Anterior cingulate cortex (tissue), 58 donors: ENCODE measurements at regions not wholly inside any gene's neighbourhood (a gene's known extent, or its start where the extent isn't known, plus 50 kb on each side); places are given as distances from the start of the nearest gene placed in this dataset.

ENCODE experiments used
- DNase-seq, 58 donors: peaks; one replicate each; lab custom pipeline; 2025; lab: John Stamatoyannopoulos, UW

DNA sequence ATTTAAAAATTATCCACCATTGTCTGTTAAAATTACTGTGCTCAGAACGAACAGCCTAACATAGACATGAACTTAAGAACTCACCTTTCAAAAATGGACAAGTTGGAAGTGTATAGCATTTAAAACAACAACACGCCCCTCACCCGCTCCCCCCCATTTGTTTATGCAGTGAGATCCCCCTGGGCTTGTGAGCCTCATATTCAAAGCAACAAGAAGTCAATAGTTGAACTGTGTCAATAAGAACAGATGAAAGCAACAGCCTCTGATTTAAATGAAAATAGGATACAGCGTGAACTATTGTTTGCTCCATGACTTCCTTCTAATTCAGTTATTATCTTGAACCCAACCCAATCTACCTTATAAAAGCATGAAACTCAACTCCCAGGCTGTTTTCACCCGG is 314.2 kb downstream of the BLID start:
- no peak for DNase-seq

DNA sequence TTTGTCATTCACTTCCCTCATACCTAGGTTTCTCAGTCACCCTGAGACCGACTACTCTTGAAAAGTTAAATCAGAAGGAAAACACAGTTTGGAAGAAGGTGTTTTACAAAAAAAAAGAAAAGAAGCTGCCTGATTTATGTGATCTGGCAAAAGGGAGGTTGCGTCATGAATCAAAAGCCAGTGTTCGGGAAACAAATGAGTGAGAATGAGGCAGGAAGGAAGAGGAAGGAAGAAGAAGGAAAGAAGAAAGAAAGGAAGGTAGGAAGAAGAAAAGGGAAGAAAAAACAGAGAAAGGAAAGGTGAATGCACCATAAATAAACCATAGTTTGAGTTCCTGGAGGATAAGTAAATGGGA is 314.6 kb downstream of the BLID start:
- no peak for DNase-seq

DNA sequence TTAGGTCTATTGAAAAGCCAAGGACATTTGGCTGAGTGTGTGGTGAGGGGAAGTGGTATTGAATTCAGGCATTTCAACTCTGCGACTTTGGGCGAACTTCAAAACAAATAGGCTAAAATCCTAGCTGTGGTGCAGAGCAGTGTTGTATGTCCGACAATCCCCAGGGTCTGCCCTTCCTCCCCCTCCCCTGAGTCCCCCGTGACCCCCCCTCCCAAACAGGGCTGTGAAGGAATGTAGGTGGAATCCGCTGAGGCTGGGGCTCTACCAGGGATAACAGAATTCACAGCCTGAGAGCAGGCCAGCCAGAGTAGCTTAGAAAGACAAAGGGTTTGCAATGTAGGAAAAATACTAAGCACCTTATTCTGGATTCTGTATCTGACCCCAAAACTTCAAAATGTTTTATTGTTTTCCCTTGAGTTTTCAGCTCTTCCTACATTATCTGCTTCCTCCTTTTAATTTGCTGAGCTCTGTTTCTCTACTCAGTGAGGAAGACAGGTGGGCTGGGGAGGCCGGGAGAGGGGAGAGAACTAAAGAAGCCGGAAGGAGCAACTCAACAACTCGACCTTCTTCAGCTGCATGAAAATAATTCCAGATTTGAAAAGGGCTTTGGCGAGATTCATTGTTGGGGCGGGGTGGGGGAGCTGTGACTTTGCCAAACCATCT is 315.2 kb downstream of the BLID start:
- DNase-seq, result peak in 32 of 58 donors; percentile 5 to 73 (median 19)

DNA sequence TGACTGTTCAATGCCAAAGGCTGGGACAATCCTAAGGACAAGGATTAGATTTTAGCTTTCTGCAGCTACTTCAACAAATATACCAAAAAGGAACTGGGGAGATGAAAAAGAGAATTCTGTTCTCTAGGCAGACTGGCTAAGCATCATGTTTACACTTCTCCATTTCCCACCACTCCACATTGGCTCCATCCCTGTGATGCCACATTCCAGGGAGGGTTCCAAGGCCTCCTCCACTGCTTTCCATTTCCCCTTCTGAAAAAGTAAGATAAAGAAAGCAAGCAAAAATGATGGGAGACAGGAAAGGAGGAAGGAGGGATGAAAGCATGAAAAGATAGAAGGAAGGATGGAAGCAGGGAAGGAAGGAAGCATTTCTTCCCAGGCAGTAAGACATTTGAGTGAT is 315.8 kb downstream of the BLID start:
- DNase-seq, result no peak

DNA sequence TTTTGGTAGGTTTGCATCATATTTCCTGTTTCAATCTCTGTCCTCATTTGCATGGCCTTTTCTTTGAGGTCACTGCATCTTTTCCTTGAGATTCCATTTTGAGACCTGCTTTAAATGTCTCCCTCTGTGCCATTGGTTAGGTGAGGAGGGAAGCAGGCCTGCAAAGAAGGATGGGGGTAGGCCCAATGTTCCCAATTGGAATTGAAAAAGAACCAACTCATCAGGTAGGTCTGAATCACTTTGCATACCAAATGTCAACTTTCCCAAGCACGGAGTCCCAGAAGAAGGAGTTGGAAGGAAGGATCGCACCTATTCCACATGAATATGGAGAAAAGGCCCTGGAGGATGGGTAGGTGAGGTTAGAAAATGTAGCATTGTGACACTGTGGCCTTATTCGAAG is 318.5 kb downstream of the BLID start:
- peak in 1 of 58 donors; percentile 2 for DNase-seq

DNA sequence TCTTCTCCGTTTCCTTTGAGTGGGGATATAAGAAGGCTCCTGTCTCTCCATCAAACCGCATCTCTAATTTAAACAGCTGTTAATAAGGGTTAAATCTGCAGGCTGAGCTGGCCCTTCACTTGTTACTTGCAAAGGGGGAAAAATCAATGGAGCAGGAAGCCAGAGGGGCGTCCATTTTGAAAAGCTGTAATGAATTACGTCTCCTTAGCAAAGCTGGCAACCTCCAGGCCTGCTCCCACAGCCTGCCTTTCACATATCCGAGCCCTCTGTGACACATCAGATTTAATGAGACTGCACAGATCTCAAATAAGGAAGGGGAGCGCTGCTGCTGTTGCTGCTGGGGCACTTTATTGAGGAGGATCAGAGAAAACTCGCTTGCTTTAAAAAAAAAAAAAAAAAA is 320.8 kb downstream of the BLID start:
- peak in 41 of 58 donors; percentile 5 to 80 (median 46) for DNase-seq

DNA sequence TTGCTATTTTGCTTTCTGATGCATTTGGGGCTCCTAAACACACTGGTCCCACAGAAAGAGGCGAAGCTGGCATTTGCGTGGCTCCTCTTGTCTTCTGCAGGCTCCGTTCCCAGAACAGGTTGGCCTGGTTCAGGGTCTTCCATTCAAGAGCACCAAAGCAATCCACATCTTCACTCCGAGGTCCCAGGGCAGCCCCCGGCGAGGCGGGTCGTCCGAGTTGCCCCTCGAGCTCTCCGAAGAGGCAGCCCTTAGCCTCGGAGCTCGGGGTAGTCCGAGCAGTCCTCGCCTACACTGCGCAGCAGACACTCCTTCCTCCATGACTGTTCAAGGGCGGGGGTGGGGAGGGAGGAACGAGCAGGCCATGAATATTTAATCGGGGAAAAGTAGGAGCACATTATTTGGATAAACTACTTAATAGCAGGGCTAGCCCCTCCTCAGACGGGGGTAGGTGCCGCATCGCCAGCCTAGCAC is 321.3 kb downstream of the BLID start:
- DNase-seq, result peak in 50 of 58 donors; percentile 10 to 82 (median 52)

DNA sequence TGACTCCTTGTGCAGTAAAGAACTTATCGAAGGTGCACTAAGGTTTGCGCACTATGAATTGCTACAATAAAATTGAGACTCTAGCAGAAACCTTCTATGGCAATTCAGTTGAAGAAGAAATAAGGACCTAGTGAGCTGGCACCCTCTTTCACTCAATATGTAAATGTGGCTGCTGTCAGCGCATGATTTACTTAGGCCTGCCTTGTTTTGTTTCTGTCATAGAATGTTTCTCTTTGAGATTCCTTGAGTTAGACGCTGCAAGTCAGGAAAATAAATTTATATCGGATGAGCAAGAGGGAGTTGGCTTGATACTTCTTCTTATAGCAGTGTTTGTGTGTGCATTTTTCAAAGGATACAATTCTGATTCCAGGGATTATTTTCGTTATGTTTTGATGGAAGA is 322.1 kb downstream of the BLID start:
- DNase-seq, result no peak

DNA sequence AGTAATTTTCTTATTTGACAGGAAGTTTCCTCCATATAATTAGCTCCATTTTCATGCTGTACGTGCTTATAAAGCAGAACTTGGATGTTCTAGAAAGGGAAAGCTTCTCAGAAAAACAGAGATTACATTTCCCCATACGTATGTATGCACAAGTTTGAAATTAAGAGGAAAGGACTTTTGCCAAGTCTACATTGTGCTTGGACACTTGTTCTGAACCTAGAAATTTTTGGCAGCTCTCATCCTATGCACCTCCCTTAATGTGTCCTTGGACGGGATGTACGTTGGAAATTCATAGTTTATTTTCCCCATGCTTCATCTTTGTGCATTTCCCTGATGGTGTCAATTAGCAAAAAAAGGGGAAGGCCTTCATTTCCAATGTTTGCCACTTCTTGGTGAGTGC is 322.7 kb downstream of the BLID start:
- no peak for DNase-seq

DNA sequence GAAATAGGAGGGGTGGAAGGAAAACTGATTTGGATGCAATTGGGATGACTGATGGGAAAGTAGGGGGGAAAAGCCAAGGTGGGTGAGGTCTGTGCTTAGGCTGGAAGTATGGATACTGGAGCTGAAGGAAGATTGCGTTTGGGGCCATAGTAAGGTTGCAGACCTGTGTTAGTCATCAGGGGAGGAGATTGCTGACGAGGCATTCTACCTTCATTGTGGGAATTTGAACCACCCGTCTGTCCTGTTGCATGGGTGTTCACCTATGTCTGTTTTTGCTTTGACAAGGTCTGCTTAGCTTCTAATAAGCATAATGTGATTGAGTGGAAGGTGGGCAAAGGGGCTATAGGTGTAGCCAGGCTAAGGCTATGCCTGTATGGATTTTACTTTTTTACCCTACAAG is 323.8 kb downstream of the BLID start:
- DNase-seq, result no peak

DNA sequence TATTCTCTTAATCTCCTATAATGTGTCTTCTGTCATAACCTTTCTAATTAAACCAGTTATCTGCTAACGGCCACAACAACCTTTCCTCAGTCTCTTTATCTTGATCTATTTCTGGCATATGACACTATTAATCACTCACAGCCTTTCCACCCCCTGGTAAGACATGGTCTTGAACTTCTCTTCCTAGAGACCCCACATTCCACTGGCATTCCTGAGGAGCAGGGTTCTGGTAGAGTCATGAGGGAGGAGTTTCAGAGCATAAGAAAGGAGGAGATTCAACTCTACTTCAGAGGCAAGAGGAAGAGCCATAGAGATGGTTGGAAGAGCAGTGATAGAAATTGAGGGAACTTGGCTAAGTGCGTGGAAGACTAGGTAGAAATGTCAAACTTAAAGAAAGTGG is 325.6 kb downstream of the BLID start:
- DNase-seq, result no peak

DNA sequence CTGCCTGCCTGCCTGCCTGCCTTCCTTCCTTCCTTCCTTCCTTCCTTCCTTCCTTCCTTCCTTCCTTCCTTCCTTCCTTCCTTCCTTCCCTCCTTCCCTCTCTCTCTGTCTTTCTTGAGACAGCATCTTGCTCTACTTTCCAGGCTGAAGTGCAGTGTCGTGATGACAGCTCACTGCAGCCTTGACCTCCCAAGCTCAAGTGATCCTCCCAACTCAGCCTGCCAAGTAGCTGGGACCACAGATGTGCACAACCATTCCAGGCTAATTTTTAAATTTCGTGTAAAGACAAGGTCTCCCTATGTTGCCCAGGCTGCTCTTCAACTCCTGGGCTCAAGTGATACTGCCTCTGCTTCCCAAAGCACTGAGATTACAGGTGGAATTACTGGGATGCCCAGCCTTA is 328.2 kb upstream of the SORL1-AS1 start:
- DNase-seq, result no peak

DNA sequence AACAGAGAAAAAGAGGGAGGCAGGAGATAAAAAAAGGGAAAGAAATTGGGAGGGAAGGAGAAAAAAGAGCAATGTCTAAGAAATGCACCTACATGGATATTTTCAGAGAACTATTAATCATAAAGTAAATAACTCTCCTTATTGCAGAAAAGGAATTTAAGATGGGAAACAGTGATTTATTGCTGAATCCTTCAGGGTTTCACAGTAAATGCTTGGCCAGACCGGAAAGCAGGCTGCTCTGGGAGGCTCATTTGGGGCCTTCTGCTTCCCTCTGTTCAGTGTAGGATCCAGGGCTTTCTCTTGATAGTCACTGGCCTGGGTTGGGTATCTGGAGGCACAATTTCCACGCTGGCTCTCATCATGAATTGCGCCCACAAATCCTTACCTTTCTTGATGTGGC is 324.3 kb upstream of the SORL1-AS1 start:
- no peak for DNase-seq

DNA sequence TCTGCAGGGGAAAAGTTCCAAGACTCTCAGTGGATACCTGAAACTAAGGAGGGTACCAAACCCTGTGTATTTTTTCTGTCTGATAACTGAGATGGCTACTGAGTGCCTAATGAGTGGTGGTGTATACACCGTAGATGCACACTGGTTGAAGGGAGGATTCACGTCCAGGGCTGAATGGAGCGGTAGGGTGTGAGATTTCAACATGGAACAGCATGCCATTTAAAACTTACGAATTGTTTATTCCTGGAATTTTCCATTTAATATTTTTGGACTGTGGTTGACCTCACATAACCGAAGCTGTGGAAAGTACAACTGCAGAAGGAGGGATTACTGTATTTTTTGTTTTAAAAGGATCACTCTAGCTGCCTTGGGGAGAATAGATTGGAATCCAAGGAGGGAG is 322.5 kb upstream of the SORL1-AS1 start:
- no peak for DNase-seq

DNA sequence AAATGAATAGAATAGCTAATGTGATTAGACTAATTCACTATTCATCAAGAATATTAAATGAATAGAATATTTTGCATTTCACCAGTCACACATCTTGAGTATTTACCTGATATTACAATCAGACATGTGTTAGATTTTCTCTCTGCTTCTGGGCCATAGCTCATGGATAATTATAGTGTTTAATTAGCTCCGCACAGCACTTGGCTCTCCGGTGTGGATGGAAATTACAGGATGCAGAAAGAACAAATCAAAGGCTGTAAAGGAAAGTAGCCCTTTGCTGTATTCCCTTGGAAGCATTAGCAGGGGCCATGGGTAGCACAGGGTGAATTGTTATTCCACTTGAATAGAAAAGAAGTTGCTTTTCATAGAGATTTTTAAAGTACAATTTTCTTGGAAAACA is 320.3 kb upstream of the SORL1-AS1 start:
- DNase-seq, result no peak

DNA sequence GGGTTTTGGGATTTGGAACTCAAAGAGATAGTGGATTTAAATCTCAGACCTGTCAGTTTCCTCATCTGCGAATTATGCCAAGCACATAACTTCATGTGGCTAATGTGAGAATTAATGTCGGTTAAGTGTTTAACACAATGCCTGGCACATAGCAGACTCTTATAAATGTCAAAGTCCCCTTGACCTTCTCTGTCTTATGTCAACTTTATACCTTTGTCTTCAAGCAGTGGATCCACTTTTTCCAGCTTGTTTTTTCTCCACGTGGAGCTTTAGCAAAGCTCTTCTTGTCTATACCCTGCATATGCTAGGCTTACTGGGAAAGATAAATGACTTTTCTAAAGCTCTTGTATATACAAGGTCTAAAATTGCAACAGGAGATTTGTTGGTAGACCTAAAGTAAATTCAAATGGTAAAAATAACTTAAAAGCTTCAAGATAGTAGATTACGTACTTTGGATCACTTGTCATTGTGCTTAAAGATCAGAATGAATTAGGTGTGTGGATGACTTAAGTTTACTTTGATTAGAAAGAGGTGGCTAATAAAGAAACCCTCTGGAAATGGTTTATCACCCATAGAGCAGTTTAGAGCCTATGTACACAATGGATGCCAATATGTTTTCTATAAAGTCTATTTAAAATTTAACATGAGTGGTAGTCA is 318.3 kb upstream of the SORL1-AS1 start:
- no peak for DNase-seq

DNA sequence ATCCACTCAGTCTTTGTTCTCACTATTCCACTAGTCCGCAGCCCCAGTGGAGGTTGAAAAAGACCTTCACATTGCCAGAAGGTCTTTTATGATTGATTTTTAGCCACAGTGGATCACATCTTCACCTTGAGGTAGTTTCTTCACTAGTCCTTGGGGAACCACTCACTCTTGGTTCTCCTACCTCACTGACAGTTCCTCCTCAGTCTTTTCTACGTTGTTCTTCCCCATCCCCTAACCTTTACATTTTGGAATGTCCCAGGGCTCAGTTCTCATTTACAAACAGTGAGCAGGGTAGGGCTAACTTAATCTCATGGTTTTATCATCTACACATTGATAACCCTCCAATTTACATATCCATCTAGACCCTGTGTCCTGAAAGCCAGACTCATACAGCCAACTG is 316.4 kb upstream of the SORL1-AS1 start:
- DNase-seq, result no peak

DNA sequence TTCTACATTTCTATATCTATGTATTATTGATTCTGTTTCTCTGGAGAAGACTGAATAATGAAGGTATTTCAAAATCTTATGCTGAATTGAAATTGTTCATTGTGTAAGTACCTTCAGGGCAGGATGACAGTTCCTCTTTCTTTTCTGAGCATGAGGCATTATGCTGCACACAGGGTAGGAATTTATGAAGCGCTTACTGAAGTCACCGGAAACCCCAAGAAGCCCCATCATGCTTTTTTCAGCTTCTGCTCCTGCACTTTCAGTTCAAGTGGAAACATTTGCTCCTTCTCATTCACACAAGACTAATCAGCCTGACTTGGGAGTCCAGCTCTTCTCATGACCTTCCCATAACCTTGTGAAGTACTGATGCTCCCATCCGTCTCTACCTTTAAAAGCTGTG is 314.7 kb upstream of the SORL1-AS1 start:
- DNase-seq, result peak in 3 of 58 donors; percentile 5 to 21 (median 10)

DNA sequence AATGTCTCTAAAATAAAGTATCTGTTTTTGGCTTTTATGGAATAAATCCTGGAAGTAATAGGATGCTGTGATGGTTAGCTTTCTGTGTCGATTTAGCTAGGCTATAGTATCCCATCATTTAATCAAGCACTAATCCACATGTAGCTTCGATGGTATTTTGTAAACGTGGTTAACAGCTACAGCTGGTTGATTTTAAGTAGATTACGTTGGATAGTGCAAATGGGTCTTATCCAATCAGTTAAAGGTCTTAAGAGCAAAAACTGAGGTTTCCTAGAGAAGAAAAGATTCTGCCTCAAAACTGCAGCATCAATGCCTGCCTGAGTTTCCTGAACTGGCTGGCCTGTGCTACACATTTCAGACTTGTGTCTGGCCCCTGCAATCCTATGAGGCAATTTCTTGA is 314.2 kb upstream of the SORL1-AS1 start:
- DNase-seq, result no peak

DNA sequence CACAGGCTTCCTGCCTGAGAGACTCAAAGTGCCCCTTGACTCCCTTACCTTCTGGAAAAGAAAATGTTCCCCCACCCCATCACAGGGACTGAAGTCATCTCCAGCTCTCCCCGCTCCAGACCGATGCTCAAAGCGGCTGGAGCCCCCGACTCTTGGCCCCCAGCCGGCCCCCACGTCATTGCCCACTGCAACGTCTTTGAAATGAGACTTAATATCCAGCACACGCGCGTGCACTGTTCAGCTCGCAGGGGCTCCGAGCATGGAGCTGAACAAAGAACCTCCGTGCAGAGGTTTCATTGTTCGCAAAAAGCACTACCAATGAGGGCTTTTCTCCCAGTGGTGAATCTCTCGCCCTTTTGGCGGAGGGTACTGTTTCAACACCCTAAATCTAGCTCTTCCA is 313.4 kb upstream of the SORL1-AS1 start:
- no peak for DNase-seq

DNA sequence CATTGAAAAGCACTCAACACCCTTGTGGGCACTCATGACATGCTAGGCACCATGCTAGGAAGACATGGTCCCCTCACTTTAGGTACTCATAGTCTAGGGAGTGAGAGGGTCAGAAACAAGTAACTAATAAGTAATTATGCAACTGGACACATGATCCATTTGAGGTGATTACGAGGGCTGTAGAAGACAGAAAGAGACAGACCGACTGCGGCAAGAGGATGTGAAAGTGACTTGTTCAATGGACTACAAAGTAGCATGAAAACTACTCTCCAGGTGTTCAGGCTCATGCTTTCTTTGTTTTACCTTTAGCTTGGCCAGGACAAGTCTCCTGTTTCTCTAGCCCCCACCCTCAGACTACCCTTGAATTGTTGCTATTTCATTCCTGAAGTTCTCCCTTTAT is 310.8 kb upstream of the SORL1-AS1 start:
- no peak for DNase-seq

DNA sequence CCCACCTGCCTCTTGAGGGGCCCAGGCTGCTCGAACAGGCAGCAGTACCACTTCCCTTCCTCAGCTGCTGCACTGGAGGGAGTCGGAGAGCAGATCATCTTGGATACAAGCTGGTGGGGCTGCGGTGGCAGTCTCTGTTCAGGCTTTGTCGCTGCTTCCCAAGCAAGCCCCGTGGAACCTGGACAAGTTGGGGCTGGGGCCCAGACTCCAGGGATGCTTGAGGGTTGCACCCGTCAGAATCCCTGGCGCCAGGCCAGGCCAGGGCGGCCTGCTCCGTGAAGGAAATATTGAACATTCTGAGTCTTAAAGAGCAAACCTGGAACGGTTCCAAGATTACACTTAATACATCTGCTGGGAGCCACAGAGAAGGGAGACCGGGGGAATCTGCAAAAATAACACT is 310.1 kb upstream of the SORL1-AS1 start:
- peak in 14 of 58 donors; percentile 3 to 72 (median 16) for DNase-seq
